CD4-positive, alpha-beta T cell treated with Interleukin-17A for 1 hour (primary cell): ENCODE measurements at regions not wholly inside any gene's neighbourhood (a gene's known extent, or its start where the extent isn't known, plus 50 kb on each side); places are given as distances from the start of the nearest gene placed in this dataset.
"Not testable (repeated sequence)": the region's sequence is repeated elsewhere in the genome, so short reads cannot be mapped to it uniquely, and the experiment has no call there.

Source experiments
- DNase-seq: peaks from one replicate; pipeline ENCODE4 v3.0.0-alpha.2; 2020

- DNase-seq, result not testable (repeated sequence)
Observed at GRCh38 chr10:124241510-124241909, 148.1 kb upstream of the CHST15 start.

GRCh38 chr10:124240839-124241291 is 147.5 kb upstream of the CHST15 start:
- no peak for DNase-seq

- no peak for DNase-seq
Observed at GRCh38 chr10:124239696-124240095, 146.3 kb upstream of the CHST15 start.

GRCh38 chr10:124239134-124239533 is 145.7 kb upstream of the CHST15 start:
- no peak for DNase-seq

GRCh38 chr10:124238367-124238766 is 145.0 kb upstream of the CHST15 start:
- no peak for DNase-seq

GRCh38 chr10:124237282-124237961 is 144.0 kb upstream of the CHST15 start:
- no peak for DNase-seq

GRCh38 chr10:124236816-124237215 is 143.4 kb upstream of the CHST15 start:
- DNase-seq, result no peak

- DNase-seq, result no peak
Observed at GRCh38 chr10:124236136-124236535, 142.7 kb upstream of the CHST15 start.

- no peak for DNase-seq
Observed at GRCh38 chr10:124235232-124235631, 141.8 kb upstream of the CHST15 start.

GRCh38 chr10:124233546-124234138 is 140.2 kb upstream of the CHST15 start:
- no peak for DNase-seq

GRCh38 chr10:124232686-124233545 is 139.5 kb upstream of the CHST15 start:
- DNase-seq, result no peak

- peak; percentile 36 for DNase-seq
Observed at GRCh38 chr10:124231168-124232155, 138.1 kb upstream of the CHST15 start.

GRCh38 chr10:124230635-124231167 is 137.3 kb upstream of the CHST15 start:
- no peak for DNase-seq

GRCh38 chr10:124229989-124230634 is 136.7 kb upstream of the CHST15 start:
- DNase-seq, result no peak

GRCh38 chr10:124229201-124229988 is 136.0 kb upstream of the CHST15 start:
- DNase-seq, result no peak

GRCh38 chr10:124228471-124228870 is 135.1 kb upstream of the CHST15 start:
- no peak for DNase-seq

GRCh38 chr10:124227988-124228387 is 134.6 kb upstream of the CHST15 start:
- no peak for DNase-seq

- DNase-seq, result no peak
Observed at GRCh38 chr10:124227055-124227975, 133.9 kb upstream of the CHST15 start.

- no peak for DNase-seq
Observed at GRCh38 chr10:124226271-124227054, 133.1 kb upstream of the CHST15 start.
